Neural cell (in vitro differentiated cells): ENCODE measurements at regions not wholly inside any gene's neighbourhood (a gene's known extent, or its start where the extent isn't known, plus 50 kb on each side); places are given as distances from the start of the nearest gene placed in this dataset.

Source experiments
- H2AFZ ChIP-seq: fragments of 200-600, 300-800 bp; sonication (generic), shearing (Covaris generic); 2 replicates; pipeline ENCODE4 v1.6.0; 2014; ENCODE audit warnings: low read depth, mild to moderate bottlenecking, antibody characterized with exemption, low read length, moderate library complexity
- H3F3A ChIP-seq: fragments of 200-600 bp; shearing (Covaris generic); 2 replicates; pipeline ENCODE4 v1.6.1; 2016; ENCODE audit warnings: mild to moderate bottlenecking, moderate library complexity, mixed read lengths, antibody characterized with exemption, low read length; ENCODE audit not compliant: insufficient read depth, poor library complexity, severe bottlenecking
- H3K27ac ChIP-seq: fragments of 200-600, 300-800 bp; sonication (generic), shearing (Covaris generic); 2 replicates; pipeline ENCODE4 v1.5.1; 2014; ENCODE audit warnings: mild to moderate bottlenecking, low read length, moderate library complexity
- H3K27me3 ChIP-seq: fragments of 300-800, 200-600 bp; sonication (generic), shearing (Covaris generic); 2 replicates; pipeline ENCODE4 v1.6.0; 2014; ENCODE audit warnings: mild to moderate bottlenecking, low read depth, low read length, moderate library complexity; ENCODE audit not compliant: insufficient read depth
- H3K36me3 ChIP-seq: fragments of 300-800, 200-600 bp; sonication (generic), shearing (Covaris generic); 2 replicates; pipeline ENCODE4 v1.5.1; 2014; ENCODE audit warnings: mild to moderate bottlenecking, antibody characterized with exemption, low read length, moderate library complexity; ENCODE audit not compliant: insufficient read depth
- H3K4me2 ChIP-seq: fragments of 300-800, 200-600 bp; sonication (generic), shearing (Covaris generic); 2 replicates; pipeline ENCODE4 v1.6.0; 2014; ENCODE audit warnings: mild to moderate bottlenecking, low read length
- H3K4me3 ChIP-seq: fragments of 300-800, 200-600 bp; sonication (generic), shearing (Covaris generic); 2 replicates; pipeline ENCODE4 v1.5.1; 2014; ENCODE audit warnings: mild to moderate bottlenecking, low read length, moderate library complexity
- H3K79me2 ChIP-seq: fragments of 200-600 bp; shearing (Covaris generic); replicated peaks from 2 replicates; pipeline ENCODE4 v1.6.0; 2014; ENCODE audit warnings: mild to moderate bottlenecking, low read length, moderate library complexity; ENCODE audit not compliant: insufficient read depth
- H3K9ac ChIP-seq: fragments of 300-800, 200-600 bp; sonication (generic), shearing (Covaris generic); 2 replicates; pipeline ENCODE4 v1.6.1; 2016; ENCODE audit warnings: mild to moderate bottlenecking, low read length, mixed read lengths
- H3K9me2 ChIP-seq: fragments of 200-600 bp; shearing (Covaris generic); 2 replicates; pipeline ENCODE4 v1.6.1; 2016; ENCODE audit warnings: mild to moderate bottlenecking, low read length, mixed read lengths; ENCODE audit not compliant: insufficient read depth
- H3K9me3 ChIP-seq: fragments of 200-600, 300-800 bp; sonication (generic), shearing (Covaris generic); 2 replicates; pipeline ENCODE4 v1.6.1; 2016; ENCODE audit warnings: mild to moderate bottlenecking, mixed run types, low read length, moderate library complexity, mixed read lengths
- H4K20me1 ChIP-seq: fragments of 200-600 bp; shearing (Covaris generic); 2 replicates; pipeline ENCODE4 v1.6.1; 2016; ENCODE audit warnings: mild to moderate bottlenecking, mixed run types; ENCODE audit not compliant: insufficient read depth
- CTCF ChIP-seq: fragments of 450-650 bp; IDR thresholded peaks from 2 replicates; pipeline ENCODE4 v1.5.1; 2014; ENCODE audit warnings: antibody characterized with exemption, mild to moderate bottlenecking, moderate library complexity; ENCODE audit not compliant: poor library complexity, severe bottlenecking
- EP300 ChIP-seq: fragments of 450-650 bp; conservative IDR thresholded peaks from 2 replicates; pipeline ENCODE4 v1.6.1; 2014; ENCODE audit warnings: antibody characterized with exemption, mild to moderate bottlenecking, moderate library complexity; ENCODE audit not compliant: poor library complexity, severe bottlenecking
- EZH2 ChIP-seq: fragments of 200-600, 300-800 bp; shearing (Covaris generic), sonication (generic); IDR thresholded peaks from 2 replicates; pipeline ENCODE4 v1.6.1; 2014; ENCODE audit warnings: antibody characterized with exemption, low read length, borderline replicate concordance, mild to moderate bottlenecking; ENCODE audit not compliant: insufficient read depth, poor library complexity, severe bottlenecking
- MXI1 ChIP-seq: fragments of 450-650 bp; conservative IDR thresholded peaks from 2 replicates; pipeline ENCODE4 v1.6.1; 2014; ENCODE audit warnings: antibody characterized with exemption, mild to moderate bottlenecking; ENCODE audit not compliant: poor library complexity, severe bottlenecking
- POLR2AphosphoS5 ChIP-seq: IDR thresholded peaks from 2 replicates; pipeline ENCODE4 v1.6.1; 2012
- RAD21 ChIP-seq: fragments of 450-650 bp; conservative IDR thresholded peaks from 2 replicates; pipeline ENCODE4 v1.6.1; 2014; ENCODE audit warnings: antibody characterized with exemption, mild to moderate bottlenecking, moderate library complexity
- REST ChIP-seq: IDR thresholded peaks from 2 replicates; pipeline ENCODE4 v1.6.1; 2012; ENCODE audit warnings: borderline replicate concordance
- SMC3 ChIP-seq: fragments of 450-650 bp; conservative IDR thresholded peaks from 2 replicates; pipeline ENCODE4 v1.6.1; 2014; ENCODE audit warnings: antibody characterized with exemption, mild to moderate bottlenecking, moderate library complexity; ENCODE audit not compliant: poor library complexity
- TAF1 ChIP-seq: IDR thresholded peaks from 2 replicates; pipeline ENCODE4 v1.6.1; 2012; ENCODE audit warnings: low read depth

- Histone ChIP-seq H3K9me3 (no peaks in the 10 kb centered on the region), H3K9me2 (no peaks in the 10 kb centered on the region), H3K9ac (no peak overlapping the region), H3K27ac (no peak overlapping the region), H3K79me2 (no peaks in the 10 kb centered on the region), H3F3A (no peaks in the 10 kb centered on the region), H4K20me1 (no peaks in the 10 kb centered on the region), H3K4me3 (no peak overlapping the region), H3K4me2 (no peak overlapping the region), H2AFZ (no peak overlapping the region), H3K36me3 (no peaks in the 10 kb centered on the region), H3K27me3 (no peaks in the 10 kb centered on the region)
- no peak for TF ChIP-seq MXI1
- TF ChIP-seq SMC3 = no peak
- no peak for TF ChIP-seq EZH2
- TF ChIP-seq POLR2AphosphoS5 = no peak
- TF ChIP-seq RAD21 = no peak
- TF ChIP-seq EP300 = no peak
- no peak for TF ChIP-seq CTCF
- TF ChIP-seq TAF1 = no peak
- TF ChIP-seq REST = no peak
Measured at GRCh38 chr2:191530618-191531017, 147.3 kb upstream of the NABP1 start.

GRCh38 chr2:191533693-191534180 lies 144.2 kb upstream of the NABP1 start:
- H3F3A ChIP-seq = no peaks in the 10 kb centered on the region
- no peak overlapping the region for H3K9ac ChIP-seq
- no peak for TF ChIP-seq EZH2
- no peak for TF ChIP-seq POLR2AphosphoS5
- TF ChIP-seq REST = no peak
- no peak for TF ChIP-seq EP300
- TF ChIP-seq RAD21 = no peak
- no peak for TF ChIP-seq CTCF
- no peak for TF ChIP-seq SMC3
- no peak for TF ChIP-seq TAF1
- no peak for TF ChIP-seq MXI1
- no peaks in the 10 kb centered on the region for H3K36me3 ChIP-seq
- no peaks in the 10 kb centered on the region for H3K79me2 ChIP-seq
- no peak overlapping the region for H3K4me2 ChIP-seq
- H3K9me2 ChIP-seq = no peaks in the 10 kb centered on the region
- no peak overlapping the region for H3K4me3 ChIP-seq
- no peaks in the 10 kb centered on the region for H3K9me3 ChIP-seq
- no peaks in the 10 kb centered on the region for H3K27me3 ChIP-seq
- no peak overlapping the region for H2AFZ ChIP-seq
- no peak overlapping the region for H3K27ac ChIP-seq
- no peaks in the 10 kb centered on the region for H4K20me1 ChIP-seq
